Activated T-cell treated with anti-CD3 and anti-CD28 coated beads, Interleukin-2, amount 50 U/mL, for 48 hours (primary cell): ENCODE measurements at regions not wholly inside any gene's neighbourhood (a gene's known extent, or its start where the extent isn't known, plus 50 kb on each side); places are given as distances from the start of the nearest gene placed in this dataset.
"Not testable (repeated sequence)": the region's sequence is repeated elsewhere in the genome, so short reads cannot be mapped to it uniquely, and the experiment has no call there.

ENCODE experiments used
- DNase-seq, 2 experiments: peaks; one replicate each; pipeline ENCODE4 v3.0.0-alpha.2; 2020

GRCh38 chr2:37571587-37572136 lies 99.8 kb downstream of the CDC42EP3 start:
- DNase-seq: no peak

GRCh38 chr2:37573451-37574388 lies 97.7 kb downstream of the CDC42EP3 start:
- no peak for DNase-seq

GRCh38 chr2:37575780-37576179 lies 95.7 kb downstream of the CDC42EP3 start:
- no peak for DNase-seq

GRCh38 chr2:37576194-37576593 lies 95.2 kb downstream of the CDC42EP3 start:
- DNase-seq: not testable (repeated sequence)

- no peak for DNase-seq
These were observed 94.6 kb downstream of the CDC42EP3 start for GRCh38 chr2:37576831-37577230.

- DNase-seq: no peak
These were observed 92.2 kb downstream of the CDC42EP3 start for GRCh38 chr2:37579192-37579713.

GRCh38 chr2:37579949-37580348 lies 91.5 kb downstream of the CDC42EP3 start:
- not testable (repeated sequence) for DNase-seq

GRCh38 chr2:37581433-37581832 lies 90.0 kb downstream of the CDC42EP3 start:
- no peak for DNase-seq

- peak in 1 of 2 experiments; percentile 38 for DNase-seq
These were observed 88.8 kb downstream of the CDC42EP3 start for GRCh38 chr2:37582481-37583220.

- DNase-seq: no peak
These were observed 88.0 kb downstream of the CDC42EP3 start for GRCh38 chr2:37583402-37583801.

- DNase-seq: no peak
These were observed 87.6 kb downstream of the CDC42EP3 start for GRCh38 chr2:37583867-37584266.

- peak; percentile 38 to 57 for DNase-seq
These were observed 86.0 kb downstream of the CDC42EP3 start for GRCh38 chr2:37585295-37585908.

- peak; percentile 70 to 74 for DNase-seq
These were observed 85.3 kb downstream of the CDC42EP3 start for GRCh38 chr2:37585982-37586621.

- DNase-seq: no peak
These were observed 84.7 kb downstream of the CDC42EP3 start for GRCh38 chr2:37586663-37587317.

- DNase-seq: no peak
These were observed 83.6 kb downstream of the CDC42EP3 start for GRCh38 chr2:37587817-37588216.

GRCh38 chr2:37588316-37588777 lies 83.1 kb downstream of the CDC42EP3 start:
- no peak for DNase-seq

- DNase-seq: no peak
These were observed 82.1 kb downstream of the CDC42EP3 start for GRCh38 chr2:37589298-37589697.

GRCh38 chr2:37590119-37590571 lies 81.3 kb downstream of the CDC42EP3 start:
- DNase-seq: no peak
